K562 (cell line): ENCODE measurements at regions not wholly inside any gene's neighbourhood (a gene's known extent, or its start where the extent isn't known, plus 50 kb on each side); places are given as distances from the start of the nearest gene placed in this dataset.

ENCODE experiments used
- CBX5 ChIP-seq: IDR thresholded peaks from 2 replicates; pipeline ENCODE4 v1.6.1; 2014; ENCODE audit warnings: low read depth, borderline replicate concordance
- COPS2 ChIP-seq: fragments of 450-650 bp; conservative IDR thresholded peaks from 2 replicates; pipeline ENCODE4 v1.6.1; 2016; ENCODE audit warnings: mild to moderate bottlenecking, moderate library complexity
- FOXM1 ChIP-seq, 2 experiments: fragments of 450-650 bp in 1 of 2; sonication (generic) in 1 of 2; formaldehyde crosslinking in 1 of 2; IDR thresholded peaks; 2 replicates each; pipeline versions ENCODE4 v1.6.1 to v1.9.0; 2017 to 2022; ENCODE audit warnings: low read depth in 2 of 2, mild to moderate bottlenecking in 2 of 2, missing genetic modification reagents in 1 of 2, moderate library complexity in 1 of 2
- PHF20 ChIP-seq: fragments of 450-650 bp; IDR thresholded peaks from 2 replicates; pipeline ENCODE4 v1.6.1; 2018; ENCODE audit not compliant: partially characterized antibody
- SP1 ChIP-seq: sonication (generic); formaldehyde crosslinking; IDR thresholded peaks from 2 replicates; pipeline ENCODE4 v1.8.1; 2022; ENCODE audit warnings: mild to moderate bottlenecking, missing genetic modification reagents
- TAF15 ChIP-seq: fragments of 200-400 bp; formaldehyde crosslinking; IDR thresholded peaks from 2 replicates; pipeline ENCODE4 v1.6.1; 2017; ENCODE audit warnings: mild to moderate bottlenecking, low read depth, low read length, moderate library complexity
- XRCC4 ChIP-seq: IDR thresholded peaks from one replicate; pipeline ENCODE4 v1.6.1; 2011; ENCODE audit not compliant: insufficient read depth, insufficient read length; ENCODE audit errors: extremely low read depth
- ZEB2 ChIP-seq: fragments of 450-650 bp; IDR thresholded peaks from 2 replicates; pipeline ENCODE4 v1.6.1; 2016
- ZNF184 ChIP-seq: sonication (generic); formaldehyde crosslinking; IDR thresholded peaks from 2 replicates; pipeline ENCODE4 v1.5.0; 2020; ENCODE audit warnings: missing genetic modification reagents
- ZNF384 ChIP-seq: IDR thresholded peaks from 2 replicates; pipeline ENCODE4 v1.6.1; 2012; ENCODE audit warnings: low read depth, low read length, improper control_type of control experiment
- ZNF785 ChIP-seq: fragments of 250-450 bp; sonication (Bioruptor Pico); IDR thresholded peaks from 2 replicates; pipeline ENCODE4 v1.4.0; 2020; ENCODE audit warnings: mild to moderate bottlenecking
- TF ChIP-seq, protein P1 (sequence below): sonication (generic); formaldehyde crosslinking; IDR thresholded peaks from 2 replicates; pipeline ENCODE4 v1.8.0; 2022; ENCODE audit warnings: missing genetic modification reagents, mild to moderate bottlenecking, moderate library complexity, borderline replicate concordance
- TF ChIP-seq, protein P2 (sequence below), 2 experiments: fragments of 450-650 bp in 1 of 2; sonication (generic) in 1 of 2; formaldehyde crosslinking in 1 of 2; IDR thresholded peaks; 2 replicates each; pipeline versions ENCODE4 v1.7.1 to v1.9.0; 2016 to 2022; ENCODE audit warnings: inconsistent platforms in 1 of 2, mild to moderate bottlenecking in 1 of 2, missing genetic modification reagents in 1 of 2
- TF ChIP-seq, protein P3 (sequence below): fragments of 450-650 bp; formaldehyde crosslinking; IDR thresholded peaks from 2 replicates; pipeline ENCODE4 v1.4.0; 2020; ENCODE audit warnings: mild to moderate bottlenecking, moderate library complexity
- TF ChIP-seq, protein P4 (sequence below): sonication (generic); formaldehyde crosslinking; IDR thresholded peaks from 2 replicates; pipeline ENCODE4 v1.8.0; 2022; ENCODE audit warnings: mild to moderate bottlenecking, low read depth, missing genetic modification reagents

DNA sequence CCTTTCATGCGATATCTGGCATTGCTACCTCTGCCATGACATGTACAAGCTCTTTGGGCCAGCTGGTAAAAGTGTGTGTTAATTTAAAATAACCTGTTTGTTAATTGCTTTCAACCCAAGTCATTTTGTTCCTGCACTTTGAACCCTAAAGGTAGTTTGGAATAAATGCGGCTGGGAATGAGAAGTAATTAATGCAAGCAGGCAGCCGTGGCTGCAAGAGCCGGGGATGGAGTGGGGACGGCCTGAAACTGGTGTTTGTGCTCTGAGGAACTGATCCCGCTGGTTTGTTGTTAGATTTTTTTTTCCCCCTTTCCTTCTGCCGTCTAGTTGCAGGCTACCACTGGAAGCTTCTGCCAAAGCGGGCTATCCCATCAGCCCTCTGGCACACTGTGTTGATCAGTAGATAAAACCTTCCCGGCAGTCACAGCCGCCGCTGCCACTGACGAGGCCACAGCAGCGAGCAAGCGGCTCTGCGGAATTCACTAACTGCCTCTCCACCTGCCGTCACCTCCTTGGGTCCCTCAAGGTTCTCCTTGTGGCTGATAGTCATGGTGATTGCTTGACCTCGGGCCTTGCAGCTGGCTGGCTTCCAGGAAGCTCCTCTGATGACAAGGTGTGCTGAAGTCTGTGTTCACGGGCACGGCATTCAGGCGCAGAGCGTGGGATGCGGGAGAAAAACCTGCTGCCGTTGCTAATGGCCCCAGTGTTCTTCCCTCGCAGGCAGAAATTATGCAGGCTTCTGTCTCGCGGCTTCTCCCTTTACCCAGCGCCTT, 315.9 kb downstream of the TFAP2A start (continued):
- peak; percentile 63; the same call in 1 of the 2 replicates for TF ChIP-seq ZEB2
- TF ChIP-seq ZNF384 = peak; percentile 14; the same call in 1 of the 2 replicates
- TF ChIP-seq FOXM1 (IDR thresholded peaks at IDR 0.05; ENCODE audit: low read depth) = no peak
- no peak for TF ChIP-seq FOXM1 (CRISPR knock-in tag; IDR thresholded peaks at IDR 0.05; ENCODE audit: low read depth)
- TF ChIP-seq, protein P1, sequence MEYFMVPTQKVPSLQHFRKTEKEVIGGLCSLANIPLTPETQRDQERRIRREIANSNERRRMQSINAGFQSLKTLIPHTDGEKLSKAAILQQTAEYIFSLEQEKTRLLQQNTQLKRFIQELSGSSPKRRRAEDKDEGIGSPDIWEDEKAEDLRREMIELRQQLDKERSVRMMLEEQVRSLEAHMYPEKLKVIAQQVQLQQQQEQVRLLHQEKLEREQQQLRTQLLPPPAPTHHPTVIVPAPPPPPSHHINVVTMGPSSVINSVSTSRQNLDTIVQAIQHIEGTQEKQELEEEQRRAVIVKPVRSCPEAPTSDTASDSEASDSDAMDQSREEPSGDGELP (CRISPR knock-in tag) = no peak
- no peak for TF ChIP-seq CBX5
- TF ChIP-seq, protein P2, sequence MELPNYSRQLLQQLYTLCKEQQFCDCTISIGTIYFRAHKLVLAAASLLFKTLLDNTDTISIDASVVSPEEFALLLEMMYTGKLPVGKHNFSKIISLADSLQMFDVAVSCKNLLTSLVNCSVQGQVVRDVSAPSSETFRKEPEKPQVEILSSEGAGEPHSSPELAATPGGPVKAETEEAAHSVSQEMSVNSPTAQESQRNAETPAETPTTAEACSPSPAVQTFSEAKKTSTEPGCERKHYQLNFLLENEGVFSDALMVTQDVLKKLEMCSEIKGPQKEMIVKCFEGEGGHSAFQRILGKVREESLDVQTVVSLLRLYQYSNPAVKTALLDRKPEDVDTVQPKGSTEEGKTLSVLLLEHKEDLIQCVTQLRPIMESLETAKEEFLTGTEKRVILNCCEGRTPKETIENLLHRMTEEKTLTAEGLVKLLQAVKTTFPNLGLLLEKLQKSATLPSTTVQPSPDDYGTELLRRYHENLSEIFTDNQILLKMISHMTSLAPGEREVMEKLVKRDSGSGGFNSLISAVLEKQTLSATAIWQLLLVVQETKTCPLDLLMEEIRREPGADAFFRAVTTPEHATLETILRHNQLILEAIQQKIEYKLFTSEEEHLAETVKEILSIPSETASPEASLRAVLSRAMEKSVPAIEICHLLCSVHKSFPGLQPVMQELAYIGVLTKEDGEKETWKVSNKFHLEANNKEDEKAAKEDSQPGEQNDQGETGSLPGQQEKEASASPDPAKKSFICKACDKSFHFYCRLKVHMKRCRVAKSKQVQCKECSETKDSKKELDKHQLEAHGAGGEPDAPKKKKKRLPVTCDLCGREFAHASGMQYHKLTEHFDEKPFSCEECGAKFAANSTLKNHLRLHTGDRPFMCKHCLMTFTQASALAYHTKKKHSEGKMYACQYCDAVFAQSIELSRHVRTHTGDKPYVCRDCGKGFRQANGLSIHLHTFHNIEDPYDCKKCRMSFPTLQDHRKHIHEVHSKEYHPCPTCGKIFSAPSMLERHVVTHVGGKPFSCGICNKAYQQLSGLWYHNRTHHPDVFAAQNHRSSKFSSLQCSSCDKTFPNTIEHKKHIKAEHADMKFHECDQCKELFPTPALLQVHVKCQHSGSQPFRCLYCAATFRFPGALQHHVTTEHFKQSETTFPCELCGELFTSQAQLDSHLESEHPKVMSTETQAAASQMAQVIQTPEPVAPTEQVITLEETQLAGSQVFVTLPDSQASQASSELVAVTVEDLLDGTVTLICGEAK (IDR thresholded peaks at IDR 0.05) = no peak
- TF ChIP-seq, protein P2 (CRISPR knock-in tag; IDR thresholded peaks at IDR 0.05) = no peak
- TF ChIP-seq TAF15 = no peak
- no peak for TF ChIP-seq XRCC4
- TF ChIP-seq COPS2 = no peak
- no peak for TF ChIP-seq SP1 (CRISPR knock-in tag)
- TF ChIP-seq ZNF785 (CRISPR knock-in tag) = no peak
- TF ChIP-seq, protein P3, sequence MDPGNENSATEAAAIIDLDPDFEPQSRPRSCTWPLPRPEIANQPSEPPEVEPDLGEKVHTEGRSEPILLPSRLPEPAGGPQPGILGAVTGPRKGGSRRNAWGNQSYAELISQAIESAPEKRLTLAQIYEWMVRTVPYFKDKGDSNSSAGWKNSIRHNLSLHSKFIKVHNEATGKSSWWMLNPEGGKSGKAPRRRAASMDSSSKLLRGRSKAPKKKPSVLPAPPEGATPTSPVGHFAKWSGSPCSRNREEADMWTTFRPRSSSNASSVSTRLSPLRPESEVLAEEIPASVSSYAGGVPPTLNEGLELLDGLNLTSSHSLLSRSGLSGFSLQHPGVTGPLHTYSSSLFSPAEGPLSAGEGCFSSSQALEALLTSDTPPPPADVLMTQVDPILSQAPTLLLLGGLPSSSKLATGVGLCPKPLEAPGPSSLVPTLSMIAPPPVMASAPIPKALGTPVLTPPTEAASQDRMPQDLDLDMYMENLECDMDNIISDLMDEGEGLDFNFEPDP (CRISPR knock-in tag) = no peak
- no peak for TF ChIP-seq PHF20
- TF ChIP-seq ZNF184 (CRISPR knock-in tag) = no peak
- TF ChIP-seq, protein P4, sequence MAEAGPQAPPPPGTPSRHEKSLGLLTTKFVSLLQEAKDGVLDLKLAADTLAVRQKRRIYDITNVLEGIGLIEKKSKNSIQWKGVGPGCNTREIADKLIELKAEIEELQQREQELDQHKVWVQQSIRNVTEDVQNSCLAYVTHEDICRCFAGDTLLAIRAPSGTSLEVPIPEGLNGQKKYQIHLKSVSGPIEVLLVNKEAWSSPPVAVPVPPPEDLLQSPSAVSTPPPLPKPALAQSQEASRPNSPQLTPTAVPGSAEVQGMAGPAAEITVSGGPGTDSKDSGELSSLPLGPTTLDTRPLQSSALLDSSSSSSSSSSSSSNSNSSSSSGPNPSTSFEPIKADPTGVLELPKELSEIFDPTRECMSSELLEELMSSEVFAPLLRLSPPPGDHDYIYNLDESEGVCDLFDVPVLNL (CRISPR knock-in tag) = no peak
